ENCODE measurements at regions not wholly inside any gene's neighbourhood (a gene's known extent, or its start where the extent isn't known, plus 50 kb on each side); places are given as distances from the start of the nearest gene placed in this dataset.

DNA sequence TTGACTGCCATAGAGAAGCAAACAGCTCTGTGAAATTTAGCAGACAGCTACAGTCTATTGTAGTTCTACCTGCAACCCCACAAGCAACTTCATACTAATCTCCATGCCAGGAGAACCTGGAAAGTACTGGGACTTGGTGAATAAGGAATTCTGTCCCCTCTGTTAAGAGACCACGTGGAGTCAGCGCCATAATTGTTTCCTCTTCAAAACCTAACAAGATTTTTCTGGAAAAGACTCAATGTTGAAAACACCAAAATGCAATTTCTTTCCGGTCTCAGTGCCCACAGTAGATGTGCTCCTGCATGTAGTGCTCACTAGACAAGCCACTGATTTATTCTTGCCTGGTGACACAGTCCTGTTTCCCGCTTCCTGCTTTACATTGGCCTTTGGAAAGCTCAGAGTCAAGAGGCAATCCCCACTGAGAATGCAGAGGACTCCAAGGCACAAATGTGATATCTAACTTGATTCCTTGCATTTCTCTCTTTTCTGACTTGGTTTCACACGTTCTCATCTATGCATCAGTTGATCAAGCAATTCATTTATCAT is 268.3 kb downstream of the HIVEP2 start:
- ATAC-seq (no peak), DNase-seq (ENCODE audit: low spot score in 2 of 2) (no peak)
- no peaks in the 10 kb centered on the region for H3K9me3 Mint-ChIP-seq
- H3K36me3 Mint-ChIP-seq = no peaks in the 10 kb centered on the region
- peaks cover 5% of the 10 kb centered on the region for H3K4me1 Mint-ChIP-seq
- no peak overlapping the region for H3K27ac Mint-ChIP-seq
- H3K4me3 Mint-ChIP-seq = no peak overlapping the region

DNA sequence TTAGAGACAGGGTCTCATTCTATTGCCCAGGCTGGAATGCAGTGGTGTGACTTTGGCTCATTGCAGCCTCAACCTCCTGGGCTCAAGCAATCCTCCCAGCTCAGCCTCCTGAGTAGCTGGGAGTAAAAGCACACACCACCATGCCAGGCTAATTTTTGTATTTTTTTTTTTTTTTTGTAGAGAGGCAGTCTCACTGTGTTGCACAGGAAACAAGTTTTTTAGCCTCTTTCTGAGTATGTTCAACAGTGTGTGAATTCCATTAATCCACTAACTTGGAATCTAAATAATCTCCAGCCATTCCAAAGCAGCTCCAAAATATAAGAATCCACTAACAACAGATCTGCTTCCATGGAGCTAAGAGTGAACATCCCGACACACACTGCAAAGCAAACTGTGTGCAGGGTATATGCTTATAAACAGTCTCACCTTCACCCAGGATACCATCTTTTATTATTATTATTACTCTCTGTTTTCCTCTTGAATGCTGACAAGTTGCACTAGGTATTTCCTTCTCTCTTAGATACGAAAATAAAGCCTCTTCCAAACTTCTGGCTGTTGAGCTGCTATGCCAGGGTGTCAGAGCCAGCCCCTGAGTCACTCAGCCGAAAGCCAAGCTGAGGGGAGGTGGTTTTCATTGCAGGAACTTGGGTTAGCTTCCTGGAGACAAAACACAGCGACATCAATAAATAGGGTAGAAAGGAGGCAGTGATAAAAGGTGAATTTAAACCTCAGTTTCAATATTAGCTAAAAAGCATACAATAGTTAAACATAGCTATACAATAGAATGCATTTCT is 264.9 kb downstream of the HIVEP2 start:
- DNase-seq (ENCODE audit: low spot score in 2 of 2) (no peak), ATAC-seq (peak; percentile 72)
- Mint-ChIP-seq H3K4me3 (no peak overlapping the region), H3K27ac (no peak overlapping the region), H3K36me3 (no peaks in the 10 kb centered on the region), H3K9me3 (no peaks in the 10 kb centered on the region), H3K4me1 (peaks cover 5% of the 10 kb centered on the region)

GRCh38 chr6:142681099-142681498 is 263.9 kb downstream of the HIVEP2 start:
- H3K9me3 Mint-ChIP-seq = no peaks in the 10 kb centered on the region
- peaks cover 5% of the 10 kb centered on the region for H3K4me1 Mint-ChIP-seq
- H3K36me3 Mint-ChIP-seq = no peaks in the 10 kb centered on the region
- DNase-seq (ENCODE audit: low spot score in 2 of 2) (no peak), ATAC-seq (no peak)
- H3K4me3 Mint-ChIP-seq = no peak overlapping the region
- H3K27ac Mint-ChIP-seq = no peak overlapping the region

DNA sequence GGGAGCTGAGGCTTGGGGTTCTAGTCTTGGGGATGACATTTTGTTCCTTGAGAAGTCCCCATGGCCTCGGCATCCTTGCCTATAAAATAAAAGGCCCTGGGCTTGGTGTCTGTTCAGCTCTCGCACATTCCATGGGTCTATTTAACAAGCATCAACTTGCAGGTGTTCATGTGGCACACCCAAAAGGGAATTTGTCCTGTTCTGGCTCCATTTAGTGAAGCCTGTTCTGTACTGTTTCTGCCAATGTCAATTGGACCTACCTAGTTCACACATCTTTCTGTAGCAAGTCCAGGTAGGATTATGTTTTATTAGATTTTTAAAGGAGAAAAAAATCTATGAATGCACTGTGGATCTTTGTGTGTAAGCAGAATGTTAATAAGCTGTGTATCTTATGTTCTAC is 262.0 kb downstream of the HIVEP2 start:
- Mint-ChIP-seq H3K9me3 (no peaks in the 10 kb centered on the region), H3K4me3 (no peak overlapping the region), H3K36me3 (no peaks in the 10 kb centered on the region), H3K4me1 (peaks cover 5% of the 10 kb centered on the region), H3K27ac (no peak overlapping the region)
- ATAC-seq = no peak
- no peak for DNase-seq (ENCODE audit: low spot score in 2 of 2)

- H3K36me3 Mint-ChIP-seq = no peaks in the 10 kb centered on the region
- no peak for ATAC-seq
- no peak overlapping the region for H3K27ac Mint-ChIP-seq
- no peaks in the 10 kb centered on the region for H3K9me3 Mint-ChIP-seq
- peaks cover 5% of the 10 kb centered on the region for H3K4me1 Mint-ChIP-seq
- H3K4me3 Mint-ChIP-seq = no peak overlapping the region
- no peak for DNase-seq (ENCODE audit: low spot score in 2 of 2)
Measured at GRCh38 chr6:142683714-142684141, 261.2 kb downstream of the HIVEP2 start.

GRCh38 chr6:142684371-142684770 is 260.6 kb downstream of the HIVEP2 start:
- DNase-seq (ENCODE audit: low spot score in 2 of 2) (no peak), ATAC-seq (no peak)
- H3K27ac Mint-ChIP-seq = no peak overlapping the region
- no peaks in the 10 kb centered on the region for H3K36me3 Mint-ChIP-seq
- peaks cover 5% of the 10 kb centered on the region for H3K4me1 Mint-ChIP-seq
- no peak overlapping the region for H3K4me3 Mint-ChIP-seq
- no peaks in the 10 kb centered on the region for H3K9me3 Mint-ChIP-seq

GRCh38 chr6:142685852-142686506 is 259.0 kb downstream of the HIVEP2 start:
- no peak overlapping the region for H3K27ac Mint-ChIP-seq
- ATAC-seq (peak; percentile 65), DNase-seq (ENCODE audit: low spot score in 2 of 2) (no peak)
- H3K4me3 Mint-ChIP-seq = no peak overlapping the region
- no peaks in the 10 kb centered on the region for H3K36me3 Mint-ChIP-seq
- no peaks in the 10 kb centered on the region for H3K9me3 Mint-ChIP-seq
- no peaks in the 10 kb centered on the region for H3K4me1 Mint-ChIP-seq

DNA sequence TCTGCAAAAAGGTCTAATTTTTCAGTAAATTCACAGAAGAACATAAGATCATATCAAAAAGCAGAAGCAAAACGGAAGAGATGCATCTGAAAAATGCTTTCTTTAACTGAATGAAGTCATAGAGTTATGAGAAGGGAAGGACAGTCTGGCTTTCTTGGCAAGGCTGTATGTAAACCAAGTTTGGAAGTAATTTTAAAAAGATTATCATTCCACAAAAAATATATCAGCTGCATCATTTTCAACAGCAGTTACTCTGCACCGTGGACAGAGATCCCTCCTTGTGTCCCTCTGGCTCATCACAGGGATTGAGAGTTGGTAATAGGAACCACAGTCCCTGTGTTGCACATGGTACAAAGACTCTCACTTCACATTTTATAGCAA is 258.5 kb downstream of the HIVEP2 start:
- ATAC-seq (no peak), DNase-seq (ENCODE audit: low spot score in 2 of 2) (no peak)
- no peak overlapping the region for H3K27ac Mint-ChIP-seq
- no peaks in the 10 kb centered on the region for H3K36me3 Mint-ChIP-seq
- H3K9me3 Mint-ChIP-seq = no peaks in the 10 kb centered on the region
- no peaks in the 10 kb centered on the region for H3K4me1 Mint-ChIP-seq
- H3K4me3 Mint-ChIP-seq = no peak overlapping the region

- DNase-seq (ENCODE audit: low spot score in 2 of 2) (peak; percentile 56 to 80), ATAC-seq (peak; percentile 69)
- Mint-ChIP-seq H3K9me3 (no peaks in the 10 kb centered on the region), H3K27ac (no peak overlapping the region), H3K4me1 (peaks cover 13% of the 10 kb centered on the region), H3K36me3 (no peaks in the 10 kb centered on the region), H3K4me3 (no peak overlapping the region)
Measured at GRCh38 chr6:142692942-142693341, 252.0 kb downstream of the HIVEP2 start.

- H3K36me3 Mint-ChIP-seq = no peaks in the 10 kb centered on the region
- ATAC-seq (no peak), DNase-seq (ENCODE audit: low spot score in 2 of 2) (no peak)
- no peak overlapping the region for H3K27ac Mint-ChIP-seq
- no peak overlapping the region for H3K4me3 Mint-ChIP-seq
- H3K4me1 Mint-ChIP-seq = peaks cover 13% of the 10 kb centered on the region
- H3K9me3 Mint-ChIP-seq = no peaks in the 10 kb centered on the region
Measured at GRCh38 chr6:142693441-142693840, 251.5 kb downstream of the HIVEP2 start.

DNA sequence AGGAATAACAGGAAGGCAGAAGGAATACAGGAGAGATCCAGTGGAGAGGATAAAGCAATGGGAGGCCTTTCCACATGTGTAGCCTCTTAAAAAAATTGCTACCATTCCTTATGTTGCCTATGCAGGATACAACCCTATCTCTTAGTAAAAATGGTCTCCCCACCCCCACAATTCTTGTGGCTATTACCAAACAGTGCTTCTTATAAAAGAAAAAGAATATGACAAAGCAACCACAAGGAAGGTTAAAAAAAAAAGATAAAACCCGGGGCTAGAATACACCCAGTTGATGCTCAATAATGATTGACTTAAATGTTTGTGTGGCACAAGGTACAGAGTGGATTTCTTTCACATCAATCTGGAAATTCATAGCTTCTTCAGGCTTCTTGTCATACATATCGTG is 250.9 kb downstream of the HIVEP2 start:
- DNase-seq (ENCODE audit: low spot score in 2 of 2) (no peak), ATAC-seq (no peak)
- Mint-ChIP-seq H3K9me3 (no peaks in the 10 kb centered on the region), H3K36me3 (no peaks in the 10 kb centered on the region), H3K4me1 (peaks cover 13% of the 10 kb centered on the region), H3K27ac (no peak overlapping the region), H3K4me3 (no peak overlapping the region)

- H3K4me1 Mint-ChIP-seq = peaks cover 13% of the 10 kb centered on the region
- no peak overlapping the region for H3K4me3 Mint-ChIP-seq
- no peak overlapping the region for H3K27ac Mint-ChIP-seq
- no peaks in the 10 kb centered on the region for H3K9me3 Mint-ChIP-seq
- DNase-seq (ENCODE audit: low spot score in 2 of 2) = no peak
- ATAC-seq = no peak
- H3K36me3 Mint-ChIP-seq = no peaks in the 10 kb centered on the region
Measured at GRCh38 chr6:142695016-142695415, 250.0 kb downstream of the HIVEP2 start.

GRCh38 chr6:142696123-142697000 is 248.6 kb downstream of the HIVEP2 start:
- Mint-ChIP-seq H3K27ac (peak overlapping the region; percentile 36), H3K9me3 (no peaks in the 10 kb centered on the region), H3K4me3 (no peak overlapping the region), H3K4me1 (peaks cover 13% of the 10 kb centered on the region), H3K36me3 (no peaks in the 10 kb centered on the region)
- ATAC-seq = no peak
- no peak for DNase-seq (ENCODE audit: low spot score in 2 of 2)

GRCh38 chr6:142697001-142697335 is 248.0 kb downstream of the HIVEP2 start:
- no peak for ATAC-seq
- H3K9me3 Mint-ChIP-seq = no peaks in the 10 kb centered on the region
- peak overlapping the region; percentile 36 for H3K27ac Mint-ChIP-seq
- H3K4me1 Mint-ChIP-seq = peaks cover 13% of the 10 kb centered on the region
- H3K36me3 Mint-ChIP-seq = no peaks in the 10 kb centered on the region
- H3K4me3 Mint-ChIP-seq = no peak overlapping the region
- DNase-seq (ENCODE audit: low spot score in 2 of 2) = no peak

DNA sequence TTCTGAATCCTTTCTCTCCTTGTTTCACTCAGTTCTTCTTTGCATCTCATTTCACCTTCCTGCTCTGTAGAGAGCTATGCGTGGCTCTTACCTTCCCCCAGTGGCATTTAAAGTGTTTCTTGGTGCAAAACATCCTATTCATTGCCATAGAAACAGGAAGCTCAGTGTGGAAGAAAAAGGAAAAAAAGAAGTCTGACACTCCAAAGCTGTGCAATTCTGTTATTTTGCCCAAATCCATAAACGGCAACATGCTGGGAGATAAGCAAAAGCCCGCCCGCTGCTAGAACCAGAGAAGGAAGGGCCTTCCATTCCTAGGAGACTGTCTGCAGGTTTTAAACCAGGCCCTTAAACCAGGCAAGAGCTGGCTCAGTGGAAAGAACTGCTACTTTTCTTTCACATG is 247.1 kb downstream of the HIVEP2 start:
- H3K4me3 Mint-ChIP-seq = no peak overlapping the region
- H3K9me3 Mint-ChIP-seq = no peaks in the 10 kb centered on the region
- ATAC-seq = no peak
- H3K4me1 Mint-ChIP-seq = peaks cover 11% of the 10 kb centered on the region
- H3K27ac Mint-ChIP-seq = no peak overlapping the region
- no peak for DNase-seq (ENCODE audit: low spot score in 2 of 2)
- H3K36me3 Mint-ChIP-seq = no peaks in the 10 kb centered on the region
